HepG2 (cell line): ENCODE measurements at regions not wholly inside any gene's neighbourhood (a gene's known extent, or its start where the extent isn't known, plus 50 kb on each side); places are given as distances from the start of the nearest gene placed in this dataset.

Experiments used
- FOXK2 ChIP-seq: fragments of 450-650 bp; IDR thresholded peaks from 2 replicates; pipeline ENCODE4 v1.6.1; 2016
- KLF15 ChIP-seq: sonication (generic); formaldehyde crosslinking; IDR thresholded peaks from 2 replicates; pipeline ENCODE4 v1.8.1; 2023; ENCODE audit warnings: borderline replicate concordance, mild to moderate bottlenecking, inconsistent platforms, missing genetic modification reagents, mixed read lengths

DNA sequence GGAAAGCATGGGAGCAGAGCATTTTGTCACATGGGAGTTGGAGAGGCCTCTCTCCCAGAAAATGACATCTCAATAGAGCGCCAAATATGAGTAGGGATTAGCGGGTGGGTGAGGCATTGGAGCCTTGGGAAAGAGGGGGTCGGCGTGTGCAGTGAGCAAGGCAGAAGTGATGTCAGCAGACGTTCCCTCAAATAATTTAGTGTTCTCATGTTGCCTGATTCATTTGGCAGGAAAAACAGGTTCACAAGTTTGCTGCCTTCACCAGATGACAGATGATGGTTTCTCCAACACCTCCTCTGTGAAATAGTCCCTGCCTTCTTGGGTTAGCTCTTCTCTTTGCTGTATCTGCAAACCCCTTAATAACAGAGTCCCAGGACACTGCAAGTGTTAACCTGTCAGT is 118.5 kb upstream of the ARHGAP20 start:
- no peak for TF ChIP-seq FOXK2
- no peak for TF ChIP-seq KLF15
